NCI-H69 (cell line): ENCODE measurements at regions not wholly inside any gene's neighbourhood (a gene's known extent, or its start where the extent isn't known, plus 50 kb on each side); places are given as distances from the start of the nearest gene placed in this dataset.

ENCODE experiments used
- DNase-seq: peaks from one replicate; lab custom pipeline; 2025; lab: John Stamatoyannopoulos, UW

GRCh38 chr20:16678779-16679178, 51.0 kb upstream of the SNRPB2 start:
- DNase-seq = no peak

DNA sequence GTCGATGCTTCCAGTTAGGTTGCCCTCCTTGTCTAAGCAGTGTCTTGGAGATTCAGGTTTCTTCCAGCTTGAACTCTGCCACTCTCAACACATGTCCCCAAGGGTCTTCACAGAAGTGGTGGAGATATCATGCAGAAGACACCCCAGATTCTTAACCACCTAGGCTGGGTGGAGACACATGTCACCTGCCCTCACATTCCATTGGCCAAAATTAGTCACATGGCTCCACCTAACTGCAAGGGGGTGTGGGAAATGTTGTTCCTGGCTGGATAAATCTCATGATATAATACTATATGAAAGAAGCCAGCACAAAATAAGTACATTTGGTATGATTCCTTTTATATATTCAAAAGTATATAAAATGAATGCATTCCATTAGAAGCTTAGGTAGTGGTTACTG, 52.9 kb upstream of the SNRPB2 start:
- no peak for DNase-seq

GRCh38 chr20:16675001-16675564, 54.7 kb upstream of the SNRPB2 start:
- no peak for DNase-seq

DNA sequence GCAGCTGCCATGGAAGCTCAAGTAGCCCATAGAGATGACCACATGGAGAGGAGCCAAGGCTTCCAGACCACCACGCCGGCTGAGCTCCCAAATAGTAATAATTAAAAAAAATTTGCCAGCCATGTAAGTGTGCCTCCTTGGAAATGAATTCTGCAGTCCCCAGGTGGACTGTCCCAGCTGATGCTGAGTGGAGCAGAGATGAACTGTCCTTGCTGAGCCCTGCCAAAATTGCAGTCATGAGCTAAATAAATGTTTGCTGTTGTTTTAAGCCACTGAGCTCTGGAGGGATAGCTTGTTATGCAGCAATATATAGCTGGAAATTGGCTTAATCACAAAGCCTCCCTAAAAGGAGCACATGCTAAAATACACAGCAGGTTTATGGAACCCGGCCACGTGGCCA, 55.6 kb upstream of the SNRPB2 start:
- no peak for DNase-seq

- DNase-seq = peak; percentile 45
These were observed 57.5 kb upstream of the SNRPB2 start for GRCh38 chr20:16672299-16672698.

DNA sequence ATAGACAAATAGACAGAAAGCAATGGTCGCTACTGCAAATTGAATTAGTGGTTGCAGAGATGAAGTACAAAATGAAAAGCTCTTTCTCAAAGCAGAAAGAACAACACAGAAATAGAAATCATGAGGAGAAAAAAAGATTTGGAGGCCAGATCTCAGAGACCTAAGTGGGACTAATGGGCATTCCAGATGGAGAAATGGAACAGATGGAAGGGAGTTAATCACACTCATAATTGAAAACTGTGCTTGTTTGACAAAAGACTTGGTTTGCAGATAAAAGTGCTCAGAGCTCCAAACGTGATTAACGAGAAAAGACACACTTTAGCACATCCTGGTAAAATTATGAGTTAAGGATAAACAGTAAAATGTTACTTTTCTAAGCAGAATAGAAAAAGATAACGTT, 58.1 kb upstream of the SNRPB2 start:
- DNase-seq = peak; percentile 62

GRCh38 chr20:16666272-16666671, 63.6 kb upstream of the SNRPB2 start:
- no peak for DNase-seq

GRCh38 chr20:16664020-16664419, 65.8 kb upstream of the SNRPB2 start:
- peak; percentile 74 for DNase-seq

DNA sequence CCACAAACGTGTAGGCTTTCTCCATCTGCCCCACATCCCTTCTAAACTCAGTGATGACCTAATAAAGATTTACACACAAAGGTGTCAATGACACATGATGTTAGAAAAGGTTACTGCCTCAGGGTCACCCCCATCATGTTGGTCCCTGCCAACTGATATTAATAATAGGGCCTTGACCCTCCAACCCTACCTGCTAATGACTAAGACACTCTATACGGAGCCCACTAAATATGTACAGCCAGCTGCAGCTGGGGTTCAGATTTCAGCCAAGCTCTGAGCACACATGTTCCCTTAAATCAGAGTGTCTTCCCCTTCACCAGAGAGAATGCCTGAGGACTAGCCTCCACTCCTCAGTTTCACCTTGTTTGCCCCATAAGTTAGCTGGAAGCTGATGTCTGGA, 67.4 kb upstream of the SNRPB2 start:
- peak; percentile 25 for DNase-seq

GRCh38 chr20:16661756-16662155, 68.1 kb upstream of the SNRPB2 start:
- DNase-seq = no peak

DNA sequence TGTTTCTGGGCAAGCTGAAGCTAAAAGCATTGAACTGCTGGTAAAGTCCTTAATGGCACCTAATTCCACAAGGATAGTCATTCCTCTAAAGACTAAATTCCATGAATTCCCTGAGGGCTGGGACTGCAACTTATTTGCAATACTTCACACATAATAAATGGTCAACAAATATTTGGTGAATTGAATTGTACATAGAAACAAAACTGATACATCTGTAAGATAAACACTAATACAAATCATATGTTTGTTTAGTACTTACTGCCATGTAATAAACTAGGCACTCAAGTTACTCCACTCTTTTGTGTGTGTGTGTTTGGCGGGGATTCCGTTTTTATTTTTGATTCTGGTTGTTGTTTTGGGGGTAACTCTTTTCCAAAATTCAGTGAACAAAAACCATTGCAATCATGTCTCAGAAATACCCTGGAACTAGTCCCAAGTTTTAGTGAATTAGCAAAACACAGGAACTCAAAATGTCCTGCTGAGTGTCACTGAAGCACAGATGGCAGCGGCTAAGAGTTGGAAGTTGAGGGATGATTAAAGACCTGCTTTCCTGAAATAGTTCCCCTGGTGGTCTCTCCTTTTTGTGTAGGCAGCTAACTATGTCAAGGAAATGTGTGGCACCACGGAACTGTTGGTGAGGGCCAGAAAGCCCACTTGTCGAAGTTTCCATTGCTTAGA, 74.8 kb upstream of the SNRPB2 start:
- DNase-seq = peak; percentile 48

GRCh38 chr20:16653266-16653665, 76.6 kb upstream of the SNRPB2 start:
- DNase-seq = no peak

DNA sequence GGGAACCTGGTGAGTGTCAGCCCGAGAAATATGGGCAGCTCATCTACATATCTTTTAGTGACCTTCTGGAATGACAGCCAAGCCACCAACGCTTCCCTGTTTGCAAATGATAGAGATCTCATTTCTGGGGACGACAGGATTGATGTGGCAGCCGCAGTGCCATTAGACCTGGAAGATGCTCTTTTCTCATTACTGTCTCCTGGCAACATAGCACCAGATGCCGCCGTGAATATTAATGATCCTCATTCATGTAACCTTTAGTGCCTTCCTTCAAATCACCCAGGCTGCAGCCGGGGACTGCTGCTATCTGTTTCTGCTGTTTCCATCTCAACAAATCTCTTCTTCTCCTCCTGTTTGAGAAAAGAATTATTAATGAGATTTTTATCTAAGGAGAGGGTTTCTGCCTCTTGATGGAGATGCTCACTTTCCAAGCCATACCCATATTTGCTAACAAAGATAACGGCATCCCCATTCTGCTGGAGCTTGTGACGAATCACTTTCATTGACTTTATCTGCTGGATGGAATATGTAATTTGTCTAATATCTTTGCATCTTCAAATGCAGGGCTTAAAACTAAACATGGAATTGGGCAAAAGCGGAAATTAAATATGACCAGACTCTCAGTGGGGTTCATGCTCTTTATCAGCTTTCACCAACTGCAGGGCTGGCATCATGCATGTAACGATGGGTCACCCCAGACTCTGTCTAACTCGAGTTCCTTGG, 74.8 kb upstream of the KIF16B start:
- no peak for DNase-seq

DNA sequence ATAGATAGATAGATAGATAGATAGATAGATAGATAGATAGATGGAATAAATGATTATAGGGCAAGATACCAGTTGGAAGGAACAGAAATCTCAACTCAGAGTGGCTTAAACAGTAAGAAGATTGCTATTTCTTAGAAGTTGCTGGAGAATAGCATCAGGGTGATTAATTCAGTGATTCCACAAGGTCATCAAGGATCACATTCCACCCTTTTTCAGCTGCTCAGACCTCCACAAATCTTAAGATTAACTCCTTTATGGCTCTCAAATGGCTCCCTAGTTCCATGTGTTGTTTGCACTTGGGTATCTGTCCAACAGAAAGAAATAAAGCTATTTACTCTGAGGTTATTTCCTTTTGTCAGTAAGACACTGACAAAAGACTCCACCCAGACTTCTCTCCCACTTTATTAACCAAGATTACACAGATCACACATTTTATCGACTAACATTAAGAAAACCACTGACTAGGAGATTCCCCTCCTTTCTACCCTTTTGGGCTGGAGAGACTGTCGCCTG, 68.3 kb upstream of the KIF16B start:
- no peak for DNase-seq

DNA sequence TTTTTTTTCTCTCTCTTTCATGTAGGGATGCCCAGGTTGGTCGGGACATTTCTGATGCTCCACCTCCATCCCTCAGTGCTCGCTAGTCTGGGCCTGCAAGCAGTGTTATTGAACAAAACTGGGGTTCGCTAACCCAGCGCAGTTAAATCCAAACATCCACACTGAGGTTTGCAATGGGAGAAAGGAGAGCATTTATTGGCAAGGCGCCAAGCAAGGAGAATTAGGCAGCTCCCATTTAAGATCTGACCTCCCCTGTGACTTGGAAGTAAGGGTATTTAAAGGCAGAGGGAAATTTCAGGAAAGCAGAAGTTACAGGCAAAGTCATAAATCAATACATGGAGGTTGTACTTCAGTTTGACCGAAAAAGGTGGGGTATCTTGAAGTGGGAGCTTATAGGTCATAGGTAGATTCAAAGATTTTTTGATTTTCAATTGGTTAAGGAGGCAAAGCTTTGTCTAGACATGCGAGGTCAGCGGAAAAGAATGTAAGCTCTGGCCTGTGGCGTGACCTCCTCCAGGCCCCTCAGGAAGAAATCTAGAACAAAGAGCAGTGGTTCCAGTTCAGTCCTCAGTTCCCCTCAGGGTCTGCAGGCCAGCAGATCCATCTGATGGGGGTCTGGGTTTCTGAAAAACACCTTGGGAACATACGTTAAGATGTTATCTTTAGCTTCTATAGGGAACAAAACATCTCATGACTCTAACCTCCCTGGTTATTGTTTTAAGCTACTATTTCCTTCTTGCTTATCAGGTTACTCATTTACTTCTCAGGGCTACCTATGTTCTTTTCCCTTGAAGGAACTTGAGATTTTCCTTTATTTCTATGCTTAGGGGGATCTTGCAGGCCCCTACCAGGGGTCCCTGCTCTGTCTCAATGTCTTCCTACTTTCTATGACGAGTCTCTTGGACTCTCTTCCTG, 66.0 kb upstream of the KIF16B start:
- DNase-seq = no peak

DNA sequence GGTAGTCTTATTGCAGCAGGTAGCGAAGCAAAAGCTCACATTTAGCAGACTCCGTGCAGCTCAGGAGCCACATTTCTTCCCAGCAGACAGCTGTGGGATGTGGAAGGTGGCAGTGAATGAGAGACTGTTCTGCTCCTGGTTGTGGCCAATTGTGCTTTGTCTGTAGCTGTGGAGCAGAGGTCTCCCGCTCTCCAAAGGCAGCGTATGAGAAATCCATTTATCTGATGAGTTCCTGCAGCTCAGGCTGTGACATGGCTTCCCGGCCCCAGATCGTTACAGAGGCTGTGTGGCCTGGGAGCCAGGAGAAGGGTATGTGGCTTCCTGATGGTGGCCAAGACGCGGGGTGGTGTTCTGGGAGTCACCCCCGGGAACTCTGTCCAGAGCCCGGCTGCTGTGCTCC, 64.5 kb upstream of the KIF16B start:
- DNase-seq = no peak

DNA sequence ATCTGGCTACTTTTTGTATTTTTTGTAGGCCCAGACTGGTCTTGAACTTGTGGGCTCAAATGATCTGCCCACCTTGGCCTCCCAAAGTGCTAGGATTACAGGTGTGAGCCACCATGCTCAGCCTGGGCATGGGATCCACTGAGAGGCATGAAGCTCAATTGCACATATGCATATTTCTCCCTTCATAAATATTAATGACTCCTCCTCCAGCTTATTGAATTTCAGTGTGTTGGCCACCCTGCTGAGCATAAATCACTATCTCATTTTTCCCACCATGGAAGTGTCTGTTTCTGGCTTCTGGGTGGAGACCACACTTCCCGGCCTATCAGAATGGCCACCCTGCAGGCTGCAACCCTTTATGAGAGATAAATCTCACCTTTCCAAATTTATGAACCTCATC, 53.6 kb upstream of the KIF16B start:
- DNase-seq = no peak

- no peak for DNase-seq
These were observed 50.9 kb upstream of the KIF16B start for GRCh38 chr20:16624106-16624505.
